NCI-H510A (cell line): ENCODE measurements at regions not wholly inside any gene's neighbourhood (a gene's known extent, or its start where the extent isn't known, plus 50 kb on each side); places are given as distances from the start of the nearest gene placed in this dataset.

Experiments used
- DNase-seq: peaks from one replicate; lab custom pipeline; 2025; lab: John Stamatoyannopoulos, UW

GRCh38 chr4:11628093-11628725 lies 199.5 kb upstream of the HS3ST1 start:
- no peak for DNase-seq

- no peak for DNase-seq
These were observed 197.4 kb upstream of the HS3ST1 start for GRCh38 chr4:11626066-11626465.

GRCh38 chr4:11625211-11625610 lies 196.5 kb upstream of the HS3ST1 start:
- no peak for DNase-seq

- DNase-seq, result no peak
These were observed 195.7 kb upstream of the HS3ST1 start for GRCh38 chr4:11624370-11624769.

DNA sequence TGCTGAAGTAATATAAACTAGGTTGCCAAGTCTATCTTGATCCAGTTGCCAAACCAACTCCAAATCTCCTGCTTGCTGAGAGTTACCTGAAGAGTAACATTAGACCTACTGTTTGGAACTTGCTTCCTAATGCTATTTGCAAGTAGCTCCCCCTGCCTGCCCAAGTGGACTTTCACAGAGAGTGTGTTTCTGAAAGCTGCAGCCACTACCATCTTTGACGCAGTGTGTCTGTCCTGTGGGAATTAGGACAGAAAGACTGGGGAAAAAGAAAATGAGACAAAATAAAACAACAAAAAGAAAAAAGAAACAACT lies 195.0 kb upstream of the HS3ST1 start:
- no peak for DNase-seq

- DNase-seq, result no peak
These were observed 194.4 kb upstream of the HS3ST1 start for GRCh38 chr4:11622961-11623725.

- no peak for DNase-seq
These were observed 192.2 kb upstream of the HS3ST1 start for GRCh38 chr4:11620861-11621260.

GRCh38 chr4:11618666-11619282 lies 190.1 kb upstream of the HS3ST1 start:
- no peak for DNase-seq

DNA sequence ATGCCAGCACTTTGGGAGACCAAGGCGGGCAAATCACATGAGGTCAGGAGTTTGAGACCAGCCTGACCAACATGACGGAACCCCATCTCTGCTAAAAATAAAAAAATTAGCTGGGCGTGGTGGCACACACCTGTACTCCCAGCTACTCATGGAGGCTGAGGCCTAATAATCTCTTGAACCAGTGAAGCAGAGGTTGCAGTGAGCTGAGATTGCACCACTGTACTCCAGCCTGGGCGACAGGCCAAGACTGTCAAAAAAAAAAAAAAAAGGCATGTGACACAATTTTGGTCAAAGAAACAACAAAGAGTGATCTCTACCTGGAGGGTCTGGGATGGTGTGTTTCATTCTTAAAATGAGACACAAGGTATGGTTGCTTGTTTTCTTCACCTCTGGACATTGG lies 188.2 kb upstream of the HS3ST1 start:
- no peak for DNase-seq

DNA sequence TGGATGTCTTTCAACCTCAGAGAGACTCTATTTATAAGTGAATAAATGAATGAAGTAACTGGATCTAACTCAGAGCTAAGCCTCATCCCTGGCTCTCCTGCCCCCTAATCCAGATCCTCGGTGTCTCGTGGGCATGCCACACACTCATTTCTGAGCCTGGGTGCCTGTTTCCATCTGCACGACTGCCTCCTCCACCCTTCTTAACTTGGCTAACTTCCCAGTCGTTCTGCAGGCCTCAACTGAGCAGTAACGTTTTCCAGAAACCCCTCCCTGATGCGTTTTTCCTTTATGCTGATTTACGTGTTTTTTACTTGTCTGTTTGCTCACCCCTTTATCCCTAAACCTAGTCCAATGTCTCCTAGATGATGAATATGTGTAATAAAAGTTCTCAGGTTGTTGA lies 186.9 kb upstream of the HS3ST1 start:
- DNase-seq, result no peak

DNA sequence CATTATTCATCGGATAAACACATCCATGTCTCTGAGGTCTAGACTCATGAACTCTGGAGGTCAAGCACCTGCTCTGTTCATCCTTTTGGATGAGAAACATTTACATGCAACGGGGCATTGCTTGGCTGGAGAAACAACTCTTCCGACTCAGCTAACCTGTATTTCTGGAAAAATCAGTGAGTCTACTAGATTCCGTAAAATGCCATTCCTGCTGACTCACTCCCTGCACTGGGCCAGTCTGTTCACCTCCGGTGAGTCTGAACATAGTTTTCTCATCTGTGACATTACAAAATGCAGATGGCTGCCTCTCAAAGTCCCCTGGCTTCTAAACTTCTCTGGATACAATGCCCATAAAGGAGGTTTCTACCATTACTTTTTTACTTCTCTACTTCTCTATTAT lies 185.7 kb upstream of the HS3ST1 start:
- no peak for DNase-seq

- DNase-seq, result no peak
These were observed 183.2 kb upstream of the HS3ST1 start for GRCh38 chr4:11611868-11612267.

GRCh38 chr4:11609751-11610150 lies 181.1 kb upstream of the HS3ST1 start:
- DNase-seq, result no peak

DNA sequence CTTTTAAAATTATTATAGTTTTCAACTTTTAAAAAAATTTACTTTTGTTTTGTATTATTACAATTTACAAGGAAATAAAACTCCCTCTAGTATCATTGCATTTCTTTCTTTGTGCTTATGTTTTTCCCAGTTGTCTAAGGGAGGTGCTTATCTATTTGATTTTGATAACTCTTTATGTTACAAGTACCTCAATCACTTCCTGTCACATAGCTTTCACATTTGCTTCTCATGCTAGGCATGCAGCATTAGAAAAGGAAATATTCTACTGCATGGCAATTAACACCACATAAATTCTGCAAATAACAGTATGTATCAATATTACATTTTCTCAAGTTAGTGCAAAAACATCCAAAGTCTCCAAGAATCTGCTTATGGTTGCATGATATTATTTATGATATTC lies 180.3 kb upstream of the HS3ST1 start:
- no peak for DNase-seq

DNA sequence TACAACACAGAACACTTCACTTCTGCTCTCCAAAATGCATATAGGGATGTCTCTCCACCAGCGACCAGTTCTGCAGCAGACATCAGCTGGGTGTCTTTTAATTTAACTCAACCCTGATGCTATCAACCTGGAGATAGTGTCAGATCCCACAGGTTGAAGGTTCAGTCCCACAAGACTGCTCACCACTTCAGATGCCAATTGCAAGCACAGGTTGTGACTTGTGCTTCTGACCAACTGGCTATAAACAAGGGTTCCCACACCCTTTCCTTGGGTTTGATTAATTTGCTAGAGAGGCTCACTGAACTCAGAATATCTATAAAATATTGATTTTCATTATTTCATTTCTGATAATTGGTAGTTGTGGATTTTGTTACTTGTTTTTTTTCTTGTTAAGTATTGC lies 177.4 kb upstream of the HS3ST1 start:
- no peak for DNase-seq

DNA sequence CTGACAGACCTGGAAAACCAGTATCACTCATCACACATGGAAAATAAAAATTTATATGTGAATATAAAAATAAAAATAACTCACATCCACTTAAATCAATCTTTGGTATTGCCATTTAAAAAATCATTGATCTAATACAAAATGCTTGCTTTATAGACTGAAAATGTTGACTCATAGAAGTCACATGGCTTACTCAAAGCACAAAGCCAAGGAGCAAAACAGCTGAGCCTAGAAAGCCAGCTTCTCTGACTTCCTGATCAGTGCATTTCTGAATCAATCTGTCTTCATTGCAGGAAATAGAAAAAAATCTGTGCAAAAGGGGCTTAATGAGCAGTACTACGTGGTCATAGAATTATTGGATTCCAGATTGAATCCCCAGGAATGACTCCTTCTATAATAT lies 176.9 kb upstream of the HS3ST1 start:
- no peak for DNase-seq

GRCh38 chr4:11604821-11605220 lies 176.1 kb upstream of the HS3ST1 start:
- no peak for DNase-seq

- no peak for DNase-seq
These were observed 175.0 kb upstream of the HS3ST1 start for GRCh38 chr4:11603591-11604194.

DNA sequence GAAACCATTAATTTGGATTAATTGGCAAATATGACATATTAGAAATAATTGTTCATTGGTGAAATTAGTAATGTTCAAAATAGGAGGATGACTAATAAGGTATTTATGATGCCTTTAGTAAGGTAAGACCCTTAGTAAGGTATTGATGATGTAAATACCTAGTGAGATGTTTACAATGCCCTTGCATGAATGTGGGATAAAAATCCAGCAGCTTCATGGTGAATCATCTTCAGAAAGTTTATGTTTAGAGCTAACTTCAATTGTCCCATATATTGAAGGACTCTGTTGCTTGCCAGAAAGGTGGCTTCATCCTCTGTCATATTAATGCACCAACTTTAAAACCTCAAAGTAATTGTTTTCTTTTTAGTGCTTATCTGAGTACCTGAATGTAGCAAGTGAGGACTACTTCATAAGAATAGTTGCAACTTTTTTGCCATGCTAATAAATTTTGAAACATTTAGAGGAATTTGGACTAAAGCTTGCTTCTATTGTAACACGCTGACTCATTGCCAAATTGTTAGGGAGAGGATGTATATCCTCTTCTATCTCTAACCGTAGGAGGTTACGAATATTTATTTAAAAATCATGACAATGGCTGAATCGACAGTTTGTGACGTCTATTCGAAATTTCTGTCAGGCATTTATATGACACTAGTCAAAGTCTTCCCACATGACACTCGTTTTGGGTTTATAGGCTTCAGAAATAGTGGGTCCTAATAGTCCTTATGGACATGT lies 174.1 kb upstream of the HS3ST1 start:
- DNase-seq, result no peak

DNA sequence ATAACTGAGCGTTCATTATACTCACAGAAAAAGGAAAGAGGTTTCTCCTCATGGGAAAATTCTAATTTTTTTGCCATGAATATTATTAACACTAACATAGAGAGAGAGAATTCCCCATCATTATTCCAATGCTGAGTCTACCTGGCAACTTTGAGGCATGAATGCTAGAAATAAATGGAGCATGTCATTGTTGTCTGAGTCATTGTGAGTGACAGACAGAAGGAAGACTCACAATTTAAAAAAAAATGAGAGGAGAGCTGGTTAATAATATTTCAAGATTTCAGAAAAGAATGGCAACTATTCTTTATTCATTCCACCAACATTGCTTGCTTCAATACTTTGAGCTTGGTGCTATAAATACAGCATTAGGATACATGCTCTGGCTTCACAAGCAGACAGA lies 170.4 kb upstream of the HS3ST1 start:
- no peak for DNase-seq

GRCh38 chr4:11598591-11598990 lies 169.9 kb upstream of the HS3ST1 start:
- DNase-seq, result no peak

DNA sequence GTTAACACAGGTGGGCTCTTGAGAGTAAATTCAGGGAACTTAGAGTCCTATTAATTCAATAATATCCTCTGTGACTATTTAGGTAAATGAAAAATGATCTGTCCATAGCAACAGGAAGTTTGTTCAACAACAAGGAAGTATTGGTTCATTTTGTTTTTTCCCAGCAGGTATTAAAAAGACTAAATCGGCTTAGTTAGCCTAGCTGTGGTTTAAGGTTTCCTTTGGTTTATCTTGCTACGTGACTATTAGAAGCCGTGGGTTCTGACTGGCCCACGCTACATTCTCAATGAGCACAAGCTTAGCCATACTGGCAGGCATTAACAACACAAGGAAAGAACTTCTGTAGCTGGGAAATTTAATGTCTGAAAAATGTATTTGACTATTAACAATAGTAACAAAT lies 168.8 kb upstream of the HS3ST1 start:
- no peak for DNase-seq

GRCh38 chr4:11596989-11597388 lies 168.3 kb upstream of the HS3ST1 start:
- DNase-seq, result no peak
